CD4-positive, alpha-beta memory T cell (primary cell): ENCODE measurements at regions not wholly inside any gene's neighbourhood (a gene's known extent, or its start where the extent isn't known, plus 50 kb on each side); places are given as distances from the start of the nearest gene placed in this dataset.
A peak's percentile ranks its signal among the peaks of the same experiment; 100 is the strongest.
"Not testable (repeated sequence)": the region's sequence is repeated elsewhere in the genome, so short reads cannot be mapped to it uniquely, and the experiment has no call there.

Experiments
- CTCF ChIA-PET: fragments of 350-600 bp; sonication (Branson Sonifier 250); formaldehyde crosslinking; loops from one replicate; lab custom pipeline; 2021; ENCODE audit warnings: inconsistent platforms; ENCODE audit not compliant: partially characterized antibody; lab: Charles Lee
- POLR2A ChIA-PET: fragments of 350-600 bp; sonication (Branson Sonifier 250); formaldehyde crosslinking; loops from one replicate; lab custom pipeline; 2021; ENCODE audit not compliant: partially characterized antibody; lab: Charles Lee
- DNase-seq, 5 donors: peaks; one replicate each; pipeline versions ENCODE4 v3.0.0 to v3.0.0-alpha.2; 2020 to 2022; ENCODE audit warnings: mixed read lengths in 1 of 5
- H3K27ac ChIP-seq: one replicate; pipeline ENCODE4 v1.7.0; 2013; ENCODE audit warnings: low read depth, low read length
- H3K27me3 ChIP-seq: 2 replicates; pipeline ENCODE4 v1.7.0; 2013; ENCODE audit warnings: mild to moderate bottlenecking, low read length, moderate library complexity; ENCODE audit not compliant: insufficient read depth
- H3K36me3 ChIP-seq: 2 replicates; pipeline ENCODE4 v1.7.0; 2013; ENCODE audit warnings: mild to moderate bottlenecking, low read length, moderate library complexity; ENCODE audit not compliant: insufficient read depth
- H3K4me1 ChIP-seq: 2 replicates; pipeline ENCODE4 v1.7.0; 2013; ENCODE audit warnings: mild to moderate bottlenecking, low read length, moderate library complexity; ENCODE audit not compliant: insufficient read depth
- H3K4me3 ChIP-seq, 2 donors: one replicate each; pipeline ENCODE4 v1.7.0; 2013; ENCODE audit warnings: low read length in 2 of 2, mild to moderate bottlenecking in 1 of 2
- H3K9me3 ChIP-seq, 2 donors: one replicate each; pipeline ENCODE4 v1.7.0; 2013; ENCODE audit warnings: low read length in 2 of 2, control low read depth in 1 of 2; ENCODE audit not compliant: control insufficient read depth in 1 of 2
- H3K27ac Mint-ChIP-seq, 7 donors: one replicate each; pipeline ENCODE4 v1.8.0; 2020 to 2021; ENCODE audit warnings: mixed read lengths in 7 of 7, mild to moderate bottlenecking in 6 of 7, inconsistent platforms in 3 of 7, moderate library complexity in 3 of 7
- H3K27me3 Mint-ChIP-seq, 2 donors: one replicate each; pipeline ENCODE4 v1.8.0; 2020 to 2021; ENCODE audit warnings: mixed read lengths in 2 of 2
- H3K36me3 Mint-ChIP-seq, 2 donors: one replicate each; pipeline ENCODE4 v1.8.0; 2020 to 2021; ENCODE audit warnings: mixed read lengths in 2 of 2, inconsistent platforms in 1 of 2, mild to moderate bottlenecking in 1 of 2
- H3K4me1 Mint-ChIP-seq, 4 donors: one replicate each; pipeline ENCODE4 v1.8.0; 2020 to 2021; ENCODE audit warnings: mixed read lengths in 4 of 4, mild to moderate bottlenecking in 1 of 4
- H3K4me3 Mint-ChIP-seq, 8 donors: one replicate each; pipeline ENCODE4 v1.8.0; 2020 to 2021; ENCODE audit warnings: mixed read lengths in 8 of 8, mild to moderate bottlenecking in 7 of 8, moderate library complexity in 6 of 8, inconsistent platforms in 3 of 8
- H3K9me3 Mint-ChIP-seq, 8 donors: one replicate each; pipeline ENCODE4 v1.8.0; 2020 to 2021; ENCODE audit warnings: mixed read lengths in 8 of 8, mild to moderate bottlenecking in 5 of 8, inconsistent platforms in 3 of 8, moderate library complexity in 1 of 8
- intact Hi-C: fragments of 100-400 bp; cut with micrococcal nuclease; formaldehyde crosslinking; loops from one replicate; pipeline ENCODE4 v1.15.1; 2023

DNA sequence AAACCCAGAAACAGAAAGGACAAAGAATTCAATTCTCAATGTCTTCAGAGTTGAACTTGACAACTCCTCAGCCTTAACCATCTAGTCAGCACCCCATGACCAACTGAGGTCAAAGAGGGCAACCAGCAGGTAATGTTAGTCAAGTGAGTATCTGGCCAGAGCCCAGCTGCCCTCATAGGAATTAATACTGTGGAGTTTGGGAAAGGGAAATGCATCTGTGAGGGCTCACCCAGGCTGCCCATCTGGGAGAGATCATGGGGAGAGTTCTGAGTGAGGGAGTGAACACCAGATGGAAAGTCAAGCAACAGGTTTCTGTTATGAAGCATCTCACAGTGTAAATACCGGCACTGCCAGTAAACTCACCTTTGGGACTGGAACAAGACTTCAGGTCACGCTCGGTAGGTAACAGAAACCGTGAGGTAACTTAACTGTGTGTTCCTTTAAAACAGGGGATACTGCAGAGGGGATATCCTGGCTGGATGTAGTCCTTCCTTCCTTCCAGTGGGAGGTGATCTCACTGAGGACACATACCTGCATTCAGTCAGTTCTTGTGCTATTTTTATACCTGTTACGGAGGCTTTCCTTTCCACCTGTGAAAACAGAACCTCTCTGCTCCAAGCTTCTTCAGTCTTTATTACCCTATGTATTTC is 94.4 kb downstream of the DAD1 start:
- peaks cover 66 to 77% of the 10 kb centered on the region in 2 donors for H3K36me3 Mint-ChIP-seq
- peak overlapping the region; percentile 86 to 96 (median 90) for H3K4me3 Mint-ChIP-seq
- Histone ChIP-seq H3K4me1 (peaks cover 24% of the 10 kb centered on the region), H3K36me3 (no peaks in the 10 kb centered on the region), H3K27me3 (no peaks in the 10 kb centered on the region), H3K4me3 (peak overlapping the region; percentile 36 to 55), H3K9me3 (no peaks in the 10 kb centered on the region), H3K27ac (peak overlapping the region; percentile 67)
- H3K27me3 Mint-ChIP-seq, result no peaks in the 10 kb centered on the region
- no peak for DNase-seq
- intact Hi-C loops, result loop anchor here (5.0 to 10.0 kb wide), 2 partner anchors 180 to 577 kb away; no protein-coding TSS in a partner anchor
- ChIA-PET POLR2A (interaction anchor here (1.0 to 42.8 kb wide), 10 partner anchors 0 to 633 kb away, joined by 3 to 1528 read pairs (median 208); no protein-coding TSS in a partner anchor), CTCF (interaction anchor here (1.6 kb wide), 1 partner anchor 75 kb away, joined by 6 read pairs; no protein-coding TSS in a partner anchor)
- peaks cover 6 to 88% (median 15%) of the 10 kb centered on the region in 4 donors for H3K4me1 Mint-ChIP-seq
- no peaks in the 10 kb centered on the region for H3K9me3 Mint-ChIP-seq
- peak overlapping the region; percentile 74 to 100 (median 94) for H3K27ac Mint-ChIP-seq

DNA sequence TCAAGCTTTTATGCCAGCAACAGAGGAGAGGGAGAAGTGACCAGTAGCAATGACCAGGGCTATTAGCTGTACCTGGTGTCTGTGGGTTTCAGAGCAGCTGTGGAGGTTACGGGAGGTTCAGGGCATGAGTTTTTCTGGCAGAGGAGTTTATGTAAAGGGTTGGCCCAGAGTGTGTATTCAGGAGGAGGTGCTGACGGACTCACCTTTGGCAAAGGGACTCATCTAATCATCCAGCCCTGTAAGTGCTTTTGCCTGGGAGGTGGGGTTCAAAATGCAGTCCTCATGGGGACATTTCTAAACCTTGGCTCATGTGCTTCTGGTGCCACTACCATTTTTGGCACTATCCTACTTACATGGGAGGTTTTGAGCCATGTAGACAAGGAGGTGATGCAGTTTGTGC is 95.3 kb downstream of the DAD1 start:
- CTCF ChIA-PET, result no interaction called here
- Histone ChIP-seq H3K4me1 (peaks cover 18% of the 10 kb centered on the region), H3K27me3 (no peaks in the 10 kb centered on the region)

DNA sequence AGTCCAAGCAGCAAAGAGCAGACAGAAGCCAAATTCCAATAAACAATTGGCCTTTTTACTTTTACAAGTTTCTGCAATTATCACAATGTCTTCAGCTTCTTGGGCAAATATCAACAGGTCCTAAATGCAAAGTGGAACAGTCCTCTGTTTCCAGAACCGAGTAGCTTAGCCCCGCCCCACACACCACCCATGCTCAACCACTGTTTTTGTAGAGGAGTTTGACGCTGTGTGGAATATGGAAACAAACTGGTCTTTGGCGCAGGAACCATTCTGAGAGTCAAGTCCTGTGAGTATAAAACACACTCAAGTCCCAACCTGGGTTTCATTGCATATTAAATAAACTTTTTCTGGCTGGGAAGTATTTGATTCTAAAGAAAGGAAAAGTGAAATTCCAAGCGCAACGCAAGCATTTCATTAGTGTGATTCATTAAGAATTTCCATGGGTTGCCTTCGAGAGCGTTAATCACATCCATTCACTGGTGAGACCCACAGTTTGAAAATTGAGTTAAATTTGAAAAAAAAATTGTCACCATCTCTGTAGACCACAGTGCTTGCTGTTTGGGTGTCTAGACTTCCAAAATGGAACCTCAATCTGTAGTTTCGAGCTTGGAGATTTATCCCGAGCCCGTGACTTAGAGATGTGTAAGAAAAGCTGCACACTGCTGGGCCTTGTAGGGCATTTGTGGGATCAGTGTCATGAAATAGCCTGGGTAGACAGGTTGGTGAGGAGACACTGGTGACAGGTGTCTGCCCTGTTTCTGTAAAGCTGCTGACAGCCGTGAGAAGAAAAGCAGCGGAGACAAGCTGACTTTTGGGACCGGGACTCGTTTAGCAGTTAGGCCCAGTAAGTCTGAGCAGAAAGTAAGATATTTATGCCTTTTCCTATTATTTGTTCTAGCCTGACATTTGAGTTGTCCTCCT is 96.1 kb downstream of the DAD1 start:
- peak overlapping the region; percentile 91 to 100 (median 94) for H3K27ac Mint-ChIP-seq
- Histone ChIP-seq H3K4me3 (peak overlapping the region in 1 of 2 donors; percentile 55), H3K9me3 (no peaks in the 10 kb centered on the region), H3K27me3 (no peaks in the 10 kb centered on the region), H3K36me3 (no peaks in the 10 kb centered on the region), H3K27ac (peak overlapping the region; percentile 67), H3K4me1 (peaks cover 12% of the 10 kb centered on the region)
- H3K4me1 Mint-ChIP-seq, result peaks cover 3 to 84% (median 11%) of the 10 kb centered on the region in 4 donors
- intact Hi-C loops, result loop anchor here (10.0 kb wide), 1 partner anchor 178 kb away; no protein-coding TSS in a partner anchor
- peak overlapping the region; percentile 86 to 96 (median 90) for H3K4me3 Mint-ChIP-seq
- no peaks in the 10 kb centered on the region for H3K27me3 Mint-ChIP-seq
- peaks cover 62 to 76% of the 10 kb centered on the region in 2 donors for H3K36me3 Mint-ChIP-seq
- no peak for DNase-seq
- H3K9me3 Mint-ChIP-seq, result no peaks in the 10 kb centered on the region
- ChIA-PET POLR2A (interaction anchor here (1.1 to 42.8 kb wide), 14 partner anchors 1 to 641 kb away, joined by 3 to 1528 read pairs (median 8); no protein-coding TSS in a partner anchor), CTCF (interaction anchor here (0.9 to 1.9 kb wide), 3 partner anchors 13 to 63 kb away, joined by 3 to 6 read pairs (median 3); no protein-coding TSS in a partner anchor)

More for the DNA sequence above, 95.3 kb downstream of the DAD1 start:
- intact Hi-C loops, result loop anchor here (10.0 kb wide), 1 partner anchor 179 kb away; no protein-coding TSS in a partner anchor
- Histone ChIP-seq H3K36me3 (no peaks in the 10 kb centered on the region), H3K27ac (peak overlapping the region; percentile 67), H3K9me3 (no peaks in the 10 kb centered on the region), H3K4me3 (peak overlapping the region in 1 of 2 donors; percentile 55)
- Mint-ChIP-seq H3K27ac (peak overlapping the region; percentile 91 to 100 (median 93)), H3K27me3 (no peaks in the 10 kb centered on the region), H3K4me3 (peak overlapping the region; percentile 86 to 96 (median 90)), H3K9me3 (no peaks in the 10 kb centered on the region), H3K36me3 (peaks cover 59 to 72% of the 10 kb centered on the region in 2 donors), H3K4me1 (peaks cover 3 to 80% (median 10%) of the 10 kb centered on the region in 4 donors)
- POLR2A ChIA-PET, result interaction anchor here (1.0 to 42.8 kb wide), 15 partner anchors 1 to 642 kb away, joined by 3 to 1528 read pairs (median 7); no protein-coding TSS in a partner anchor
- DNase-seq, result no peak

DNA sequence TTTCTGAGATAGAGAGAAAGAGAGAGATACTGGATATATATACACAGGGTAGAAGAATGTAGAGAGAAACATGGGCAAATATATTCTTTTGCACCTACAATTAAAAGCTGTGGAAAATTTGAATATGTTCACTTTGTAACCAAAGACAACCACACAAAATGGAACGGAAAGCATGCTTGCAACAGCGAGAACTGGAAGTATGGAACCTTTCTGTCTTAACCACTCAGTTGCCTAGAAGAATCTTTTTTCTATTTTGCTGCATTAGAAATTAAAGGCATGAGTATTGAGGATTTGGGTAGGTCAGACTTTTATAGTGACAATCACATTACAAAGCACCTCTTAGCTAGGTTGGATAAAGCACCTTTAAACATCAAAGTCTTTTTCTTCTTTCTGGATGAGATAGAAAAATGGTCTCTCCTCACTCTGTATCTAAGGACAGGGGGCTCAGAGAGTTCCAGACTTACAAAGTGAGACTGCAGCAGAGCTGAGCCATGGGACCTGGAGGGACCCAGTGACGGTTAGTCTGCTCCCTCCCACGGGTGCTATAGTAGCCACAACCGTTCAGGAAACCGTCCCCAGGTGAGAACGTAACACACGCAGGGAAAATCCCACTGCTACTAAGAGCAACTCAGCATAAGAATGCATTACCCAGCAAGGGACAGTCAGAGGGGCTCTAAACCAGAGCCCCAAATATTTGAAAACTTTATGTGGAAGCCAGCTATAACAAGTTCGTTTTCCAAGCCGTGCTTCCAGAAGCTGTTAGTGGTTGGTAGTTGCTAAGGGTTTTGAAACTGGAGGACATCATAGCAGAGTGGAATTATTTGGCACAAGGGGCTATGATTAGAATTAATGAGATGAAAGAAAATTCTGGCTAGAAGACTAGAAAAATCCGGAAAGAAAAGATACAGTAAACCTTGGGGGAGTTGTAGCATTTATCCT is 97.1 kb downstream of the DAD1 start:
- H3K9me3 ChIP-seq, result no peaks in the 10 kb centered on the region
- H3K27ac ChIP-seq, result peak overlapping the region; percentile 67
- peak in 2 of 5 donors; percentile 36 to 80 for DNase-seq
- no peaks in the 10 kb centered on the region for H3K9me3 Mint-ChIP-seq
- peak overlapping the region in 1 of 2 donors; percentile 55 for H3K4me3 ChIP-seq
- ChIA-PET POLR2A (interaction anchor here (1.6 to 42.8 kb wide), 9 partner anchors 2 to 640 kb away, joined by 7 to 1528 read pairs (median 405); no protein-coding TSS in a partner anchor), CTCF (interaction anchor here (0.7 to 1.9 kb wide), 4 partner anchors 12 to 360 kb away, joined by 3 to 6 read pairs (median 3); no protein-coding TSS in a partner anchor)
- H3K36me3 Mint-ChIP-seq, result peaks cover 55 to 72% of the 10 kb centered on the region in 2 donors
- intact Hi-C loops, result loop anchor here (10.0 kb wide), 1 partner anchor 177 kb away; no protein-coding TSS in a partner anchor
- no peaks in the 10 kb centered on the region for H3K27me3 ChIP-seq
- no peaks in the 10 kb centered on the region for H3K36me3 ChIP-seq
- H3K4me1 Mint-ChIP-seq, result peaks cover 1 to 76% (median 9%) of the 10 kb centered on the region in 4 donors
- peaks cover 6% of the 10 kb centered on the region for H3K4me1 ChIP-seq
- peak overlapping the region; percentile 91 to 100 (median 94) for H3K27ac Mint-ChIP-seq
- peak overlapping the region; percentile 86 to 96 (median 90) for H3K4me3 Mint-ChIP-seq
- no peaks in the 10 kb centered on the region for H3K27me3 Mint-ChIP-seq

DNA sequence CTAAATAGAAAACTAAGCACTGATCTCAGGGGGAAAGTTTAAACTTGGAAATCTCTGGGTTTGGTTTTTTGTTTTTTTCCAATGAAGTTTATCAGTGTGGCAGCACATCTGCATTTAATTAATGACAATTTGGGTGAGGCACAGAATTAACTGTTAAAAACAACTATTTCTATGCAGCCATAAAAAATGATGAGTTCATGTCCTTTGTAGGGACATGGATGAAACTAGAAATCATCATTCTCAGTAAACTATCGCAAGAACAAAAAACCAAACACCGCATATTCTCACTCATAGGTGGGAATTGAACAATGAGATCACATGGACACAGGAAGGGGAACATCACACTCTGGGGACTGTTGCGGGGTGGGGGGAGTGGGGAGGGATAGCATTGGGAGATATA is 98.0 kb downstream of the DAD1 start:
- Histone ChIP-seq H3K27ac (peak overlapping the region; percentile 56), H3K4me3 (peak overlapping the region in 1 of 2 donors; percentile 38)
- not testable (repeated sequence) for H3K9me3 Mint-ChIP-seq, H3K27me3 Mint-ChIP-seq, H3K9me3 ChIP-seq, H3K36me3 ChIP-seq, DNase-seq, H3K4me1 ChIP-seq, H3K27me3 ChIP-seq
- peak overlapping the region; percentile 86 to 96 (median 90) for H3K4me3 Mint-ChIP-seq
- H3K36me3 Mint-ChIP-seq, result peaks cover 56 to 70% of the 10 kb centered on the region in 2 donors
- H3K27ac Mint-ChIP-seq, result peak overlapping the region; percentile 76 to 100 (median 94)
- H3K4me1 Mint-ChIP-seq, result peaks cover 1 to 71% (median 9%) of the 10 kb centered on the region in 4 donors
- intact Hi-C loops, result loop anchor here (10.0 kb wide), 1 partner anchor 176 kb away; no protein-coding TSS in a partner anchor
- ChIA-PET CTCF (interaction anchor here (1.9 kb wide), 1 partner anchor 65 kb away, joined by 6 read pairs; no protein-coding TSS in a partner anchor), POLR2A (interaction anchor here (1.1 to 42.8 kb wide), 6 partner anchors 3 to 171 kb away, joined by 5 to 1528 read pairs (median 1060); no protein-coding TSS in a partner anchor)
